Esophagus muscularis mucosa (tissue), 4 donors: ENCODE measurements at regions not wholly inside any gene's neighbourhood (a gene's known extent, or its start where the extent isn't known, plus 50 kb on each side); places are given as distances from the start of the nearest gene placed in this dataset.
"Not testable (repeated sequence)": the region's sequence is repeated elsewhere in the genome, so short reads cannot be mapped to it uniquely, and the experiment has no call there.

Experiments used
- DNase-seq: peaks from one replicate; pipeline ENCODE4 v3.0.0-alpha.2; 2017; ENCODE audit errors: extremely low spot score
- H3K27ac ChIP-seq, 4 donors: fragments of 200-600 bp; sonication (generic); replicated peaks in 1 of 4; 1 replicate in 3 of 4; 2 replicates in 1 of 4; pipeline ENCODE4 v1.5.1; 2016 to 2019; ENCODE audit warnings: mild to moderate bottlenecking in 1 of 4
- H3K27me3 ChIP-seq, 4 donors: fragments of 200-600 bp; sonication (generic); one replicate each; pipeline versions ENCODE4 v1.5.1 to v1.6.0; 2016 to 2019
- H3K36me3 ChIP-seq, 4 donors: fragments of 200-600 bp; sonication (generic); one replicate each; pipeline ENCODE4 v1.5.1; 2016 to 2019
- H3K4me1 ChIP-seq, 4 donors: fragments of 200-600 bp; sonication (generic); one replicate each; pipeline ENCODE4 v1.5.1; 2016 to 2019
- H3K4me3 ChIP-seq, 4 donors: fragments of 200-600 bp; sonication (generic); 1 replicate in 2 of 4; 2 replicates in 2 of 4; pipeline ENCODE4 v1.5.1; 2016 to 2019; ENCODE audit warnings: mild to moderate bottlenecking in 4 of 4, moderate library complexity in 1 of 4
- H3K9me3 ChIP-seq, 4 donors: fragments of 200-600 bp; sonication (generic); 1 replicate in 3 of 4; 2 replicates in 1 of 4; pipeline ENCODE4 v1.5.1; 2016 to 2019
- EP300 ChIP-seq: sonication (generic); formaldehyde crosslinking; IDR thresholded peaks from one replicate; pipeline ENCODE4 v1.6.1; 2017; ENCODE audit warnings: antibody characterized with exemption
- POLR2A ChIP-seq: fragments of 450-650 bp; IDR thresholded peaks from one replicate; pipeline ENCODE4 v1.6.1; 2017; ENCODE audit warnings: antibody characterized with exemption, moderate library complexity, mild to moderate bottlenecking, low read depth
- POLR2AphosphoS5 ChIP-seq, 2 donors: sonication (generic); formaldehyde crosslinking; IDR thresholded peaks; one replicate each; pipeline ENCODE4 v1.6.1; 2017; ENCODE audit warnings: antibody characterized with exemption in 2 of 2
- WGBS: methylation state at CpG from one replicate; pipeline ENCODE4 v1.1.5; 2018; 5-methylcytosine and 5-hydroxymethylcytosine counted together
- intact Hi-C: fragments of 100-400 bp; cut with DNase I; formaldehyde crosslinking; loops from one replicate; pipeline ENCODE4 v1.15.1; 2023
- TF ChIP-seq, protein P1 (sequence below), 3 experiments: fragments of 200-600 bp in 2 of 3; fragments of 450-650 bp in 1 of 3; sonication (generic) in 2 of 3; IDR thresholded peaks; one replicate each; pipeline ENCODE4 v1.5.1; 2017 to 2019; ENCODE audit warnings: antibody characterized with exemption in 3 of 3, mild to moderate bottlenecking in 2 of 3, moderate library complexity in 1 of 3

DNA sequence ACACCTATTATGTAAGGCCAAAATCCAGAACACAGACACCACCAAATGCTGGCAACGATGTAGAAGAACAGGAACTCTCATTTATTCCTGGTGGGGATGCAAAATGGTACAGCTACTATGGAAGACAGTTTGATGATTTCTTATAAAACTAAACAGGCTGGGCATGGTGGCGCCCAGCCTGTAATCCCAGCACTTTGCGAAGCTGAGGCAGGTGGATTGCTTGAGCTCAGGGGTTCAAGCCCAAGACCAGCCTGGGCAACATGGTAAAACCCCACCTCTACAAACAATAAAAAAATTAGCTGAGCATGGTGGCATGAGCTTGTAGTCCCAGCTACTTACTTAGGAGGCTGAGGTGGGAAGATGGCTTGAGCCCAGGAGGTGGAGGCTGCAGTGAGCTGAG, 98.3 kb downstream of the TUBA3C start:
- TF ChIP-seq EP300 (no peak), POLR2AphosphoS5 (IDR thresholded peaks at IDR 0.05) (no peak), POLR2A (no peak)
- TF ChIP-seq, protein P1, sequence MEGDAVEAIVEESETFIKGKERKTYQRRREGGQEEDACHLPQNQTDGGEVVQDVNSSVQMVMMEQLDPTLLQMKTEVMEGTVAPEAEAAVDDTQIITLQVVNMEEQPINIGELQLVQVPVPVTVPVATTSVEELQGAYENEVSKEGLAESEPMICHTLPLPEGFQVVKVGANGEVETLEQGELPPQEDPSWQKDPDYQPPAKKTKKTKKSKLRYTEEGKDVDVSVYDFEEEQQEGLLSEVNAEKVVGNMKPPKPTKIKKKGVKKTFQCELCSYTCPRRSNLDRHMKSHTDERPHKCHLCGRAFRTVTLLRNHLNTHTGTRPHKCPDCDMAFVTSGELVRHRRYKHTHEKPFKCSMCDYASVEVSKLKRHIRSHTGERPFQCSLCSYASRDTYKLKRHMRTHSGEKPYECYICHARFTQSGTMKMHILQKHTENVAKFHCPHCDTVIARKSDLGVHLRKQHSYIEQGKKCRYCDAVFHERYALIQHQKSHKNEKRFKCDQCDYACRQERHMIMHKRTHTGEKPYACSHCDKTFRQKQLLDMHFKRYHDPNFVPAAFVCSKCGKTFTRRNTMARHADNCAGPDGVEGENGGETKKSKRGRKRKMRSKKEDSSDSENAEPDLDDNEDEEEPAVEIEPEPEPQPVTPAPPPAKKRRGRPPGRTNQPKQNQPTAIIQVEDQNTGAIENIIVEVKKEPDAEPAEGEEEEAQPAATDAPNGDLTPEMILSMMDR (IDR thresholded peaks at IDR 0.05): no peak
- Histone ChIP-seq H3K4me3 (no peak overlapping the region), H3K4me1 (no peaks in the 10 kb centered on the region), H3K36me3 (no peaks in the 10 kb centered on the region), H3K9me3 (peaks cover 0 to 20% (median 10%) of the 10 kb centered on the region in 4 donors), H3K27me3 (peaks cover 0 to 12% (median 0%) of the 10 kb centered on the region in 4 donors), H3K27ac (no peak overlapping the region)
- WGBS: 83% methylated on average over 3 of the region's 3 CpGs
- peak; percentile 90 for DNase-seq
- intact Hi-C loops: no loop called here

DNA sequence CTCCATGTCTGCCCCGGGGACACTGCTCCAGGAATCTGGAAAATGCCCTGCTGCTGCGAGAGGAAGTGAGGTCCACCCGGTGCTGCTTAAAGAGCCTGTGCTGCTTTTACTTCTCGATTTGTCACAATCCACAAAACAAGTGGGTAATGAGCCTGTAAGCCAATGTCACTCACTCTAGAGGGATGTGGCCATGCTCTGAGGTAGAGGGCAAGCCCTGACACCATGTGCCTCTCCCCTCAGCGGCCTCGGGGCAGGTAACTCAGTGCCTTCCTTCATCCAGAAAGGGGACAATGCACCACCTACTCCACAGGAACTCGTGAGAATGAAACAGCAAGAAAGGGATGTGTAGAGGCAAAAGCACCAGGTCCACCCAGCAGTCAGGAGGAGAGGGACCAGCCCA, 106.2 kb downstream of the TUBA3C start:
- WGBS: 81% methylated on average over 7 of the region's 7 CpGs
- H3K27me3 ChIP-seq: no peaks in the 10 kb centered on the region
- intact Hi-C loops: no loop called here
- no peak overlapping the region for H3K4me3 ChIP-seq
- H3K27ac ChIP-seq: no peak overlapping the region
- no peaks in the 10 kb centered on the region for H3K4me1 ChIP-seq
- DNase-seq: no peak
- H3K36me3 ChIP-seq: no peaks in the 10 kb centered on the region
- peaks cover 0 to 13% (median 6%) of the 10 kb centered on the region in 4 donors for H3K9me3 ChIP-seq
- TF ChIP-seq, protein P1 (IDR thresholded peaks at IDR 0.05): no peak
- no peak for TF ChIP-seq POLR2A
- TF ChIP-seq EP300: no peak
- no peak for TF ChIP-seq POLR2AphosphoS5 (IDR thresholded peaks at IDR 0.05)

DNA sequence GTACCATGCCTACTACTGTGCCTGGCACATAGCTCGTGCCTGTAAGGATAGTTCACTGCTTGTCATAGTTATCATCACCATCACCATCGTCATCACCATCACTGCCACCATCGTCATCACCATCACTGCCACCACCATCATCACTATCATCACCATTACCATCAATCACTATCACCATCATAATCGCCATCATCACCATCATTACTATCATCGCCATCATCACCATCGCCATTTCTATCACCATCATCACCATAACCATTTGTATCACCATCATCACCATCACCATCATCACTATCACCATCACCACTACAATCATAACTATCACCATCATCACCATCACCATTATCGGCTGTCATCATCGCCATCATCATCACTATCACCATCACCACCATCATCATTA, 107.1 kb downstream of the TUBA3C start:
- no peak for DNase-seq
- Histone ChIP-seq H3K27me3 (no peaks in the 10 kb centered on the region), H3K27ac (no peak overlapping the region), H3K36me3 (no peaks in the 10 kb centered on the region), H3K9me3 (peaks cover 0 to 11% (median 3%) of the 10 kb centered on the region in 4 donors), H3K4me3 (no peak overlapping the region), H3K4me1 (no peaks in the 10 kb centered on the region)
- TF ChIP-seq POLR2A (no peak), POLR2AphosphoS5 (IDR thresholded peaks at IDR 0.05) (no peak)
- intact Hi-C loops: no loop called here
- 82% methylated on average over 8 of the region's 8 CpGs for WGBS

DNA sequence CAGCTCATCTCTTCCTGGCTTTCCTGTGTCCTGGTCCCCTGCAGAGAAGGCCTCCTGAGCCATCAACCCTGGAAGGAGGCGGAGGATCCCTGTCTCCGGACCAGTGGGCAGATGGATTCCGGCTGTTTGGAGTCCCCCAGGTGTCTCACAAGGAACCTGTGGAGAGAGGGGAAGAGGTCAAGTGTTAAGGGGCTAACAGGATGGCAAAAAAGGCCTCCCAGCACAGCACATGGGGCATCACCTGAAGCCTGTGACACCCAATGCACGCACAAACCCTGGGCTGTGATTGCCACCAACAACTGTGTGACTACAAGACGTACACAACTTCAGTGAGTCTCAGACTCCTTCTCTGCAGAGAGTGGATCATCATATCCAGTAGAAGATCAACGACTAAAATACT, 107.5 kb downstream of the TUBA3C start:
- intact Hi-C loops, H3K27ac ChIP-seq, H3K36me3 ChIP-seq, DNase-seq, H3K4me1 ChIP-seq, H3K9me3 ChIP-seq, H3K27me3 ChIP-seq, H3K4me3 ChIP-seq: not testable (repeated sequence)
- WGBS: 69% methylated on average over 6 of the region's 6 CpGs

DNA sequence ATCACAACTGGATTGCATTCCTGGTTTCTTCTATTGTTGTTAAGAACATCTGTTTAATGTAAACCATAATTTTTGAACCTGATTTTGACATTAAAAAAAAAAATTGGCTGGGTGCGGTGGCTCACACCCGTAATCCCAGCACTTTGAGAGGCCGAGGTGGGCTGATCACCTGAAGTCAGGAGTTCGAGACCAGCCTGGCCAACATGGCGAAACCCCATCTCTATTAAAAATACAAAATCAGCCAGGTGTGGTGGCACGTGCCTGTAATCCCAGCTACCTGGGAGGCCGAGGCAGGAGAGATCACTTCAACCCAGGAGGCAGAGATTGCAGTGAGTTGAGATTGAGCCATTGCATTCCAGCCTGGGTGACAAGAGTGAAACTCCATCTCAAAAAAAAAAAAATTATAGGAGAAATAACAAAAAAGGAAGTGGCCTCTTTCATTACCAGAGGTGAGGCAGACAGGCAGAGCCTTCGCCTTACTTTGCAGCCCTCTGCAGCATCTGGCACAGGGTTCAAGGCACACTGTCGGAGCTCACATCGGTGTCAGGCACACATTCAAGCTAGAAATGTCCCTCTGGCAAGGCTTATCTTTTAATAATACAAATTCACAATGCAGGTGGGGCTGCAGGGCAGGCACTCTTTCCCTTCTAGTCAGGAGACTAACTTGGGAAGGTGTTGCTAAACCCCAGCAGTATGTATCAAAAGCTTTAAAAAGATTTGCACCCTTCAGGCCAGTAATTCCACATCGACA, 108.5 kb downstream of the TUBA3C start:
- H3K4me1 ChIP-seq, DNase-seq, intact Hi-C loops, H3K36me3 ChIP-seq, H3K27me3 ChIP-seq, H3K27ac ChIP-seq, H3K9me3 ChIP-seq, H3K4me3 ChIP-seq: not testable (repeated sequence)
- WGBS: 86% methylated on average over 11 of the region's 11 CpGs

DNA sequence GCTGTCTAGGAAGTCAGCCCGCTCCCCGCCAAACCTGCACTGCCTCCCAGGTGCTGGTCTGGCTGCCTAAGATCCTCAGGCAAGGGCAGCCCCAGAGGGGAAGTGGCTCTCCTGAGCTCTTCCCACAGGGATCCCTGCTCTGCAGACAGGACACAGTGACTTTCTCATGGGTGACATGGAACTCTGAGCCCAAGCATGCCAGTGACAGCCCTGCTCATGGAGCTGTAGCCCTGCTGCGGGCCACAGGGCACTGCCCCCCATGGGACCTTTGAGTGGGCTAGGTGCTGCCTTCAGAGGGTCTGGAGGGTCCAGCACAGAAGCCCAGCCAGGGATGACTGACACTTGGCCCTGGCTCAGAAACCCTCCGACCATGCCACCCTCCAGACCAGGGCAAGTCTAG, 109.1 kb downstream of the TUBA3C start:
- H3K4me3 ChIP-seq: no peak overlapping the region
- 76% methylated on average over 4 of the region's 4 CpGs for WGBS
- H3K4me1 ChIP-seq: no peaks in the 10 kb centered on the region
- TF ChIP-seq EP300 (no peak), POLR2A (no peak)
- TF ChIP-seq, protein P1 (IDR thresholded peaks at IDR 0.05): no peak
- H3K27ac ChIP-seq: no peak overlapping the region
- H3K27me3 ChIP-seq: no peaks in the 10 kb centered on the region
- H3K36me3 ChIP-seq: no peaks in the 10 kb centered on the region
- no peak for DNase-seq
- H3K9me3 ChIP-seq: no peaks in the 10 kb centered on the region
- intact Hi-C loops: no loop called here
